Left lung (tissue), 4 donors: ENCODE measurements at regions not wholly inside any gene's neighbourhood (a gene's known extent, or its start where the extent isn't known, plus 50 kb on each side); places are given as distances from the start of the nearest gene placed in this dataset.
"Not testable (repeated sequence)": the region's sequence is repeated elsewhere in the genome, so short reads cannot be mapped to it uniquely, and the experiment has no call there.

Source experiments
- ATAC-seq: fragments of 200-7000 bp; cut with Tn5 transposase; one replicate; pipeline ENCODE4 v1.9.1; 2020; ENCODE audit warnings: moderate library complexity
- DNase-seq, 4 donors: peaks; one replicate each; pipeline ENCODE4 v3.0.0-alpha.2; 2013 to 2020
- H3K27ac ChIP-seq, 2 donors: fragments of 200-600 bp; sonication (generic) in 1 of 2; one replicate each; pipeline versions ENCODE4 v1.5.0 to v1.8.0; 2020 to 2021
- H3K27me3 ChIP-seq, 2 donors: fragments of 200-600 bp; sonication (generic) in 1 of 2; one replicate each; pipeline versions ENCODE4 v1.5.0 to v1.8.0; 2020 to 2021
- H3K36me3 ChIP-seq, 2 donors: fragments of 200-600 bp; sonication (generic) in 1 of 2; one replicate each; pipeline versions ENCODE4 v1.5.0 to v1.8.0; 2020 to 2021
- H3K4me1 ChIP-seq, 2 donors: fragments of 200-600 bp; one replicate each; pipeline ENCODE4 v1.8.0; 2021
- H3K4me3 ChIP-seq, 2 donors: fragments of 200-600 bp; sonication (generic) in 1 of 2; one replicate each; pipeline versions ENCODE4 v1.5.0 to v1.8.0; 2020 to 2021; ENCODE audit warnings: mild to moderate bottlenecking in 1 of 2
- H3K9me3 ChIP-seq, 2 donors: fragments of 200-600 bp; sonication (generic) in 1 of 2; one replicate each; pipeline versions ENCODE4 v1.5.0 to v1.8.0; 2020 to 2021
- intact Hi-C, 2 donors: fragments of 100-400 bp; cut with DNase I; formaldehyde crosslinking; loops; one replicate each; pipeline versions ENCODE4 v1.11.2 to v1.14.2; 2022
- TF ChIP-seq, protein P1 (sequence below), 2 donors: fragments of 200-600 bp; sonication (generic) in 1 of 2; IDR thresholded peaks; one replicate each; pipeline versions ENCODE4 v1.5.0 to v1.8.0; 2021; ENCODE audit warnings: antibody characterized with exemption in 2 of 2
- donor health status: DM: no; HTN: yes; CAD: no.
- donor health status: DM: no; HTN: no; CAD: no.

DNA sequence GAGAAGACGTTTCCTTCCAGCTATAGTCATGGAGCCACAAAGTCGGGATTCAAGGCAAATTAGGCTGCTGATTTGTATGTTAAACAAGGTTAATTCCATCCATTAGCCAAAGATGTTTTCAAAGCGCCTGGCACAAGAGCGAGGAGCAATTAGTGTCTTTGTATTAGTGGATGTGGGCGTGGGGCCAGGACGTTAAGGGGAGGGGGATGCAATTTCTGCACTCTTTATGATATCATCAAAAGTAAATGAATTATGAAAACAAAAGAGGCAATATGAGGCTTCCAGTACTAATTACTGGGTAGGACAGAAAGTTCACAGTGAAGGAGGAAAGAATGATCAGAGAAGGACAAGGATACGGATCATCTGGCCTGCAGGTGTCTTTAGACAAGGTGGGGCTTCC, 230.9 kb upstream of the MSX2 start:
- no peak for DNase-seq

DNA sequence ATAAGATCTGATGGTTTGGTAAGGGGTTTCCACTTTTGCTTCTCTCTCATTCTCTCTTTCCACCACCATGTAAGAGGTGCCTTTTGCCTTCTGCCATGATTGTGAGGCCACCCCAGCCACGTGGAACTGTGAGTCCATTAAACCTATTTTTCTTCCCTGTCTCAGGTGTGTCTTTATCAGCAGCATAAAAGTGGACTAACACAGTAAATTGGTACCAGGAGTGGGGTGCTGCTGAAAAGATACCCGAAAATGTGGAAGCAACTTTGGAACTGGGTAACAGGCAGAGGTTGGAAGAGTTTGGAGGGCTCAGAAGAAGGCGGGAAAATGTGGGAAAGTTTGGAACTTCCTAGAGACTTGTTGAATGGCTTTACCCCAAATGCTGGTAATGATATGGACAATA, 226.4 kb upstream of the MSX2 start:
- H3K4me1 ChIP-seq, intact Hi-C loops, DNase-seq, H3K27ac ChIP-seq, ATAC-seq, H3K36me3 ChIP-seq, H3K4me3 ChIP-seq: not testable (repeated sequence)
- peaks cover 0 to 20% of the 10 kb centered on the region in 2 donors for H3K27me3 ChIP-seq
- H3K9me3 ChIP-seq = peaks cover 0 to 22% of the 10 kb centered on the region in 2 donors

More for the DNA sequence above, 230.9 kb upstream of the MSX2 start:
- no peak overlapping the region for H3K4me3 ChIP-seq
- H3K27me3 ChIP-seq = no peaks in the 10 kb centered on the region
- no peak for ATAC-seq
- H3K36me3 ChIP-seq = no peaks in the 10 kb centered on the region
- peaks cover 0 to 14% of the 10 kb centered on the region in 2 donors for H3K9me3 ChIP-seq
- intact Hi-C loops = no loop called here
- no peak overlapping the region for H3K27ac ChIP-seq
- TF ChIP-seq, protein P1, sequence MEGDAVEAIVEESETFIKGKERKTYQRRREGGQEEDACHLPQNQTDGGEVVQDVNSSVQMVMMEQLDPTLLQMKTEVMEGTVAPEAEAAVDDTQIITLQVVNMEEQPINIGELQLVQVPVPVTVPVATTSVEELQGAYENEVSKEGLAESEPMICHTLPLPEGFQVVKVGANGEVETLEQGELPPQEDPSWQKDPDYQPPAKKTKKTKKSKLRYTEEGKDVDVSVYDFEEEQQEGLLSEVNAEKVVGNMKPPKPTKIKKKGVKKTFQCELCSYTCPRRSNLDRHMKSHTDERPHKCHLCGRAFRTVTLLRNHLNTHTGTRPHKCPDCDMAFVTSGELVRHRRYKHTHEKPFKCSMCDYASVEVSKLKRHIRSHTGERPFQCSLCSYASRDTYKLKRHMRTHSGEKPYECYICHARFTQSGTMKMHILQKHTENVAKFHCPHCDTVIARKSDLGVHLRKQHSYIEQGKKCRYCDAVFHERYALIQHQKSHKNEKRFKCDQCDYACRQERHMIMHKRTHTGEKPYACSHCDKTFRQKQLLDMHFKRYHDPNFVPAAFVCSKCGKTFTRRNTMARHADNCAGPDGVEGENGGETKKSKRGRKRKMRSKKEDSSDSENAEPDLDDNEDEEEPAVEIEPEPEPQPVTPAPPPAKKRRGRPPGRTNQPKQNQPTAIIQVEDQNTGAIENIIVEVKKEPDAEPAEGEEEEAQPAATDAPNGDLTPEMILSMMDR (IDR thresholded peaks at IDR 0.05) = no peak
- no peaks in the 10 kb centered on the region for H3K4me1 ChIP-seq

DNA sequence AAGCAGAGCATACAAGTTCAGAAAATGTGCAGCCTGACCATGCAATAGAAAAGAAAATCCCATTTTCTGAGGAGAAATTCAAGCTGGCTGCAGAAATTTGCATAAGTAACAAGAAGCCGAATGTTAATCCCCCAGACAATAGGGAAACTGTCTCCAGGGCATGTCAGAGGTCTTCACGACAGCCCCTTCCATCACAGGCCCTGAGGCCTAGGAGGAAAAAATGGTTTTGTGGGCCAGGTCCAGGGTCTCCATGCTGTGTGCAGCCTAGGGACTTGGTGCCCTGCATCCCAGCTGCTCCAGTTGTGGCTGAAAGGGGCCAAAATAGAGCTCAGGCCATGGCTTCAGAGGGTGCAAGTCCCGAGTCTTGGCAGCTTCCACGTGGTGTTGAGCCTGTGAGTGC, 225.8 kb upstream of the MSX2 start:
- peaks cover 0 to 22% of the 10 kb centered on the region in 2 donors for H3K9me3 ChIP-seq
- ATAC-seq, DNase-seq, H3K36me3 ChIP-seq, intact Hi-C loops, H3K4me3 ChIP-seq, H3K27ac ChIP-seq, H3K4me1 ChIP-seq: not testable (repeated sequence)
- H3K27me3 ChIP-seq = peaks cover 0 to 27% of the 10 kb centered on the region in 2 donors

DNA sequence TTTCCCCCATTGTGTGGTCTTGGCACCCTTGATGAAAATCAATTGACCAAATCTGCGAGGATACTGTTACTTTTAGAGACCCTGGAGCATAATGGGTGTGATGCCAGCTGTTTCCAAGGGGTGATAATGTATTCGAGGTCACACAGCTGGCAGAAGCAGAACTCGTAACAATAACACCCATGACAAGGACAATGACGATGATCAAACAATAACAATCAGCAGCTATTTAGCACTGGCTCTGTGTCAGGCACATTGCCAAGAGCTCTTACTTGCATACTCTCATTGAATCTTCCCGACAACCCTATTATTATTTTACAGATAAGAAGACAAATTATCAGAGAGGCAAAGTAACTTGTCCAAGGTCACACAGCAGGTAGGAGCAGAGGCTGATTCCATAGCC, 223.7 kb upstream of the MSX2 start:
- peaks cover 0 to 45% of the 10 kb centered on the region in 2 donors for H3K27me3 ChIP-seq
- no peak overlapping the region for H3K27ac ChIP-seq
- no peak overlapping the region for H3K4me3 ChIP-seq
- no peak for DNase-seq
- no peak for ATAC-seq
- H3K4me1 ChIP-seq = no peaks in the 10 kb centered on the region
- H3K36me3 ChIP-seq = no peaks in the 10 kb centered on the region
- TF ChIP-seq, protein P1 (IDR thresholded peaks at IDR 0.05) = no peak
- peaks cover 0 to 22% of the 10 kb centered on the region in 2 donors for H3K9me3 ChIP-seq
- intact Hi-C loops = no loop called here

DNA sequence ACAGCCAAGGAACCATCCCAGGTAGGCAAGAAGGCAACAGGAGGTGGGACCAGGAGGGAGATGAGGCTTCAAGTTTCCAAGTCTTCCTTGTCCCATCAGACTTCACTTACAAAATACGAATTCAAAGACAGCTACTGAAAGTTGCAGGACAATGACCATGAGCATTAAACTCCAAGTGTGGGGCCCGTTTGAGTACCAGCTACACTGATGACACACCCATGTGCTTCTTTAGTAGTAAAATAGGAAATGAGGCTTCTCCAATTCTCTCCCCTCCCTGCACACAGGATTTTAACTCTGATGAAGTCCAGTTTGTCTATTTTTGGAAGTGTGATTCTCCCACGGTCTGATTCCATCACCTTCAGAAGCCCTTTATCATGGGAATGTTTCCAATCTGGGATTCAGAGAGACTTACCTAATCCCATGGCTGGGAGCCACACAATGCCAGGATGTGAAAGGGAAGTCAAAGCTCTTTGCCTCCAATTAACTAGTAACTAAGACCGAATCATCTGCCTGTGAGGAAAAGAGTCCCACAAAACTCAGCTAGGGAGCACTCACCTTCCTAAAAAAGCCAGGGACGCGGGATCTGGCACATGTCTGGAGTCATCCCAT, 222.8 kb upstream of the MSX2 start:
- peaks cover 0 to 54% of the 10 kb centered on the region in 2 donors for H3K27me3 ChIP-seq
- DNase-seq = no peak
- no peaks in the 10 kb centered on the region for H3K4me1 ChIP-seq
- H3K9me3 ChIP-seq = peaks cover 0 to 22% of the 10 kb centered on the region in 2 donors
- no peak overlapping the region for H3K27ac ChIP-seq
- TF ChIP-seq, protein P1 (IDR thresholded peaks at IDR 0.05) = no peak
- H3K4me3 ChIP-seq = no peak overlapping the region
- intact Hi-C loops = no loop called here
- no peak for ATAC-seq
- H3K36me3 ChIP-seq = no peaks in the 10 kb centered on the region

DNA sequence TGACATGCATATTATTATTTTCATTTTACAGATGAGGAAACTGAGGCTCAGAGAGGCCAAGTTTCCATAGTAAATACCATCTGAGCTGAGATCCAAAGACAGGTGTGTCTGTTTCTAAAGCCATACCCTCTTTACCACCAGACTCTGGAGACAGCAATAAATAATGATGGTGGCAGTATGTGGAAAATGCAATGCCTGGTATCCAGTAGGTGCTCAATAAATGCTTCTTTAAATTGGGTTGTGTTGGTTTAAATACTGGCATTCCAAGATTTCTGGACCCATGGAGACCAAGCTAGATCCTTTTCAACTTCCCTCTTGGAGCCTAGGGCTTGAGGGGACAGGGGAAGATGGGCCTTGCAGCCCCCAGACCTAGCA, 221.3 kb upstream of the MSX2 start:
- no peak for DNase-seq
- peaks cover 0 to 66% of the 10 kb centered on the region in 2 donors for H3K27me3 ChIP-seq
- no peak overlapping the region for H3K4me3 ChIP-seq
- TF ChIP-seq, protein P1 (IDR thresholded peaks at IDR 0.05) = no peak
- peaks cover 0 to 12% of the 10 kb centered on the region in 2 donors for H3K9me3 ChIP-seq
- intact Hi-C loops = no loop called here
- H3K36me3 ChIP-seq = no peaks in the 10 kb centered on the region
- H3K4me1 ChIP-seq = no peaks in the 10 kb centered on the region
- ATAC-seq = no peak
- H3K27ac ChIP-seq = no peak overlapping the region
